Peyer's patch (tissue), 4 donors: ENCODE measurements at regions not wholly inside any gene's neighbourhood (a gene's known extent, or its start where the extent isn't known, plus 50 kb on each side); places are given as distances from the start of the nearest gene placed in this dataset.

Experiments
- DNase-seq, 3 donors: peaks; one replicate each; pipeline ENCODE4 v3.0.0-alpha.2; 2017 to 2019
- H3K27ac ChIP-seq, 4 donors: fragments of 200-600 bp; sonication (generic); one replicate each; pipeline ENCODE4 v1.5.1; 2016 to 2019
- H3K27me3 ChIP-seq, 2 donors: fragments of 200-600 bp; sonication (generic); one replicate each; pipeline ENCODE4 v1.5.1; 2019
- H3K36me3 ChIP-seq, 3 donors: fragments of 200-600 bp; sonication (generic); one replicate each; pipeline ENCODE4 v1.5.1; 2016 to 2019
- H3K4me1 ChIP-seq, 4 donors: fragments of 200-600 bp; sonication (generic); one replicate each; pipeline ENCODE4 v1.5.1; 2016 to 2019
- H3K4me3 ChIP-seq, 4 donors: fragments of 200-600 bp; sonication (generic); 1 replicate in 3 of 4; 2 replicates in 1 of 4; pipeline ENCODE4 v1.5.1; 2016 to 2019; ENCODE audit warnings: mild to moderate bottlenecking in 1 of 4
- H3K9me3 ChIP-seq, 4 donors: fragments of 200-600 bp; sonication (generic); one replicate each; pipeline ENCODE4 v1.5.1; 2016 to 2019; ENCODE audit warnings: mild to moderate bottlenecking in 1 of 4
- POLR2A ChIP-seq, 2 donors: fragments of 450-650 bp; IDR thresholded peaks; one replicate each; pipeline ENCODE4 v1.5.1; 2017; ENCODE audit warnings: antibody characterized with exemption in 2 of 2, mild to moderate bottlenecking in 2 of 2, moderate library complexity in 2 of 2
- TF ChIP-seq, protein P1 (sequence below), 6 experiments: fragments of 450-650 bp in 4 of 6; fragments of 200-600 bp in 2 of 6; sonication (generic) in 1 of 6; IDR thresholded peaks; one replicate each; pipeline ENCODE4 v1.5.1; 2017 to 2019; ENCODE audit warnings: antibody characterized with exemption in 6 of 6, mild to moderate bottlenecking in 3 of 6, moderate library complexity in 1 of 6

DNA sequence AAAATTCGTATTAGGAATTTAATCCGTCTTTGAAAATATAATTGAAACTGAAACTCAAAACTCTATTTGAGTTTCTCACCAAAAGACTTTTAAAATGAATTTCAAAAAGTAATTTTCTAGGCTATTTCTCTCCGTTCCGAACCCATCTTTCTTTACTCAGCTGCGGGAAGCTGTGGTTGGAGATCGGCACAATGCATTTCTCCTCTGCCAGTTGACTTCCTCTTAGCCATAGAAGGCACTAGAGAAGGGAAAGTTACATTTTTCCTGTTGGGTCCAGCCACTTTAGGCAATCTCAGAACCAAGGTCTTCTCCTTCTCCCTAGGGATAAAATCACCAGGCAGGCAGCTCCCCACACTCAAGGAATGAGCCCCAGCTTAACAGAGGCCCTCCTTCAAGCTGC, 133.6 kb upstream of the COL1A2 start:
- Histone ChIP-seq H3K27ac (no peak overlapping the region), H3K4me3 (no peak overlapping the region), H3K36me3 (no peaks in the 10 kb centered on the region), H3K4me1 (no peaks in the 10 kb centered on the region), H3K9me3 (no peaks in the 10 kb centered on the region), H3K27me3 (no peaks in the 10 kb centered on the region)
- no peak for DNase-seq
- TF ChIP-seq POLR2A (IDR thresholded peaks at IDR 0.05) = no peak
- TF ChIP-seq, protein P1, sequence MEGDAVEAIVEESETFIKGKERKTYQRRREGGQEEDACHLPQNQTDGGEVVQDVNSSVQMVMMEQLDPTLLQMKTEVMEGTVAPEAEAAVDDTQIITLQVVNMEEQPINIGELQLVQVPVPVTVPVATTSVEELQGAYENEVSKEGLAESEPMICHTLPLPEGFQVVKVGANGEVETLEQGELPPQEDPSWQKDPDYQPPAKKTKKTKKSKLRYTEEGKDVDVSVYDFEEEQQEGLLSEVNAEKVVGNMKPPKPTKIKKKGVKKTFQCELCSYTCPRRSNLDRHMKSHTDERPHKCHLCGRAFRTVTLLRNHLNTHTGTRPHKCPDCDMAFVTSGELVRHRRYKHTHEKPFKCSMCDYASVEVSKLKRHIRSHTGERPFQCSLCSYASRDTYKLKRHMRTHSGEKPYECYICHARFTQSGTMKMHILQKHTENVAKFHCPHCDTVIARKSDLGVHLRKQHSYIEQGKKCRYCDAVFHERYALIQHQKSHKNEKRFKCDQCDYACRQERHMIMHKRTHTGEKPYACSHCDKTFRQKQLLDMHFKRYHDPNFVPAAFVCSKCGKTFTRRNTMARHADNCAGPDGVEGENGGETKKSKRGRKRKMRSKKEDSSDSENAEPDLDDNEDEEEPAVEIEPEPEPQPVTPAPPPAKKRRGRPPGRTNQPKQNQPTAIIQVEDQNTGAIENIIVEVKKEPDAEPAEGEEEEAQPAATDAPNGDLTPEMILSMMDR (IDR thresholded peaks at IDR 0.05) = no peak

DNA sequence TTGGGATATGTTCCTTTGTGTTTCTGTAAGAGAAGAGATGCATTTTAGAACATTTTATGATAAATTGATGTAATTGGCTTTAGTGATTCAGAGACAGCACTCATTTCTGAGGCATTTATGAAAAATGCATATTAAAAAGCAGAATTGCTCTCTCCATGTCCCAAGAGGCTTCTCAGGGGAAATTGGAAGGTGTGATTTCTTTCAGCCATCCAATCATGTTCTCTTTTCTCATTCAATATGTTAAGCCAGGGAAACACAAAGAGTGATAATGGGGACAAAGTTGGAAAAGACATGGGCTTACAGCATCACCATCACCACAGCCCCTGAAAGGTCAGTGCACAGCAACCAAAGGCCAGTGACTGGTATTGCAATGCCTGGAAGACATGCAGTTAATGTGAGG, 129.9 kb upstream of the COL1A2 start:
- Histone ChIP-seq H3K4me1 (no peaks in the 10 kb centered on the region), H3K9me3 (no peaks in the 10 kb centered on the region), H3K4me3 (no peak overlapping the region), H3K27ac (no peak overlapping the region), H3K36me3 (no peaks in the 10 kb centered on the region), H3K27me3 (no peaks in the 10 kb centered on the region)
- DNase-seq = no peak
- TF ChIP-seq POLR2A (IDR thresholded peaks at IDR 0.05) = no peak
- TF ChIP-seq, protein P1 (IDR thresholded peaks at IDR 0.05) = no peak

DNA sequence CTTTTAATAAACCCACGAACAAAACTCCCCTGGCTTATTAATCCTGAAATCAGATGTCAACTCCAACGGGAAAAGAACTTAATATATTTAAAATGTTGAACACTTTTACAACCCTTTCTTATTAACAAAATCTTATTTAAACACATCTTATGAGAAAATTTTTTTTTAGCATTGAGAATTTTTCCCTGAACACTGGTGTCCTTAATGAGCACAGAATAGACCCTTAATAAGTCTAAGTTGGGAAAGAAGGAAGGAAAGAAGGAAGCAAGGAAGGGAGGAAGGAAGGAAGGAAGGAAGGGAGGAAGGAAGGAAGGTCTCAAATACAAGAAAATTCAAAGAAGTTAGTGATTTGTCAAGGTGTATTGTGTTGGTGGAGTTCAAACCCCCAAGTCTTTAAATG, 129.2 kb upstream of the COL1A2 start:
- no peaks in the 10 kb centered on the region for H3K27me3 ChIP-seq
- H3K36me3 ChIP-seq = no peaks in the 10 kb centered on the region
- H3K4me3 ChIP-seq = no peak overlapping the region
- DNase-seq = no peak
- no peaks in the 10 kb centered on the region for H3K4me1 ChIP-seq
- H3K27ac ChIP-seq = no peak overlapping the region
- no peaks in the 10 kb centered on the region for H3K9me3 ChIP-seq
- no peak for TF ChIP-seq POLR2A (IDR thresholded peaks at IDR 0.05)
- TF ChIP-seq, protein P1 (IDR thresholded peaks at IDR 0.05) = no peak

DNA sequence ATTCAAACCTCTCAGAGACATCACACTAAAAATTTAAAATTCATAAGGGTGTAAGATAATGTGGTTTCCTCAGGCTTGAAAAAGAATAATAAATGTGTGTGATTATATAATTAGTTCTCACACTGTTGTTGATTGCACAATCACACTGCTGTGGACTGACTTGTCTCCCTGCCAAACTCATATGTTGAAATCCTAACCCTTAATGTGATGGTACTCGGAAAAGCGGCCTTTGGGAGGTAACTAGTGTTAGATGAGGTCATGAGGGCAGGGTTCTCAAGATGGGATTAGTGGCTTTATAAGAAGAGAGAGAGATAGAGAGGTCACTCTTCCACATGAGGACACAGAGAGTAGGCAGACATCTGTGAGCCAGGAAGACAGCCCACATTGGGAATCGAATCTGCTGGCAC, 128.5 kb upstream of the COL1A2 start:
- TF ChIP-seq, protein P1 (IDR thresholded peaks at IDR 0.05) = no peak
- no peak for TF ChIP-seq POLR2A (IDR thresholded peaks at IDR 0.05)
- Histone ChIP-seq H3K27ac (no peak overlapping the region), H3K36me3 (no peaks in the 10 kb centered on the region), H3K4me1 (no peaks in the 10 kb centered on the region), H3K27me3 (no peaks in the 10 kb centered on the region), H3K4me3 (no peak overlapping the region), H3K9me3 (no peaks in the 10 kb centered on the region)
- no peak for DNase-seq

DNA sequence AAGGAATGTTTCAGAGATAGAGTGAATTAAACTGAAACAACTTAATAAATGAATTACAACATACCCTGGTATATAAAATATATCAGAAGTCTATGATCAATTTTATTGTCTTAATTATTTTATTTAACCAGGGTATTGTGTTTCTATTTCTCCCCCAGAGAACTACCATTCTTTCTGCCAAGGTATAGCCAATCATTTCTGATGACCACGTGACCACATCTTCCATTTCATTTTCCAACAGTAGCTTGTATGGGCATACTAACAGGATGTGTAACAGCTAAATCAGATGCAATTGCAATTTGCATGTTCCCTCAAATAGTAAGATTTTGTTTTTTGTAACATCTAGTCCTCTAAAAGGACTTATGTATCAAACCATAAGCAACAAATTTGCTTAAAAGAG, 123.9 kb upstream of the COL1A2 start:
- no peak for TF ChIP-seq POLR2A (IDR thresholded peaks at IDR 0.05)
- TF ChIP-seq, protein P1 (IDR thresholded peaks at IDR 0.05) = no peak
- Histone ChIP-seq H3K36me3 (no peaks in the 10 kb centered on the region), H3K27me3 (no peaks in the 10 kb centered on the region), H3K4me3 (no peak overlapping the region), H3K4me1 (no peaks in the 10 kb centered on the region), H3K9me3 (no peaks in the 10 kb centered on the region), H3K27ac (no peak overlapping the region)
- no peak for DNase-seq
